ENCODE measurements at regions not wholly inside any gene's neighbourhood (a gene's known extent, or its start where the extent isn't known, plus 50 kb on each side); places are given as distances from the start of the nearest gene placed in this dataset.

DNA sequence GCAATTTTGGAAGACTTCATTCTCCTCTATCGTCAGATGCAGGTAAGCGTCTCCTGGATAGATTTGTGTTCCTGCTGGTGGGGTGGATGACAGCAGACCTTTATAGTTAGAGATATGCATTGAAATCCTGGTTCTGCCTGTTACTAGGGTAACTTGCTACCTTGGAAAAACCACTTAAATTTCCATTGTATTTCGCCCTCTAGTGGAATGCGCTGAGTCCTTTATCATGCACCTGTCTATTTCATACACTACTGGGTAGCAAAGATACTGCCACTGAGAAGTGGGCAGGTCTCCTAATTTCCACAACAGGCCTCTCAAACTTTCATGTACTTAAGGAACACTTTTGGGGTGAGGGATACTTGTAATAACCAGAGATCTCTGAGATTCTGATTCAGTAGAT, 209.5 kb upstream of the SUCLG2 start:
- no peak overlapping the region for H3K9ac ChIP-seq (ENCODE audit: extremely low read depth, low read length, poor library complexity, severe bottlenecking)
- 64% methylated on average over 4 of the region's 4 CpGs; no CpG with 5 or more reads in 1 of the 2 experiments for WGBS, 2 experiments (ENCODE audit: insufficient coverage in 1 of 2, insufficient read length in 1 of 2)

DNA sequence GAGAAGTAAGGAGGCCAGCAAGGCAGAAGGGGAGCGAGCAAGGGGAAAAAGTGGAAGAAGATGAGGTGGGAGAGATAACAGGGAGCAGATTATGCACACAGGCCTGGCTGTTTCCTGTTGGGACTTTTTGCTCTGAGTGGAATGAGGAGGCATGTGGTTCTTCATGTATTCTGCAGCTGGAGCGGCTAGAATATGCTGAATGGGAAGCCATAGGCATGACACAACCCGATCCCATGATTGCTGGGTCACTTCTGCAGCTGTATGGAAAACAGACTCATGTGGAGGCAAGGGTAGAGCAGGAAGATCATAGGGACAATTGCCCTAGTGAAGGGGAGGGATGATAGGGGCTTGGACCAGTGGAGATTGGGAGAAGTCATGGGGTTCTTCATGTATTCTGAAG, 206.0 kb upstream of the SUCLG2 start:
- Mint-ChIP-seq H3K4me3 (no peak overlapping the region), H3K27me3 (ENCODE audit: insufficient read depth) (no peaks in the 10 kb centered on the region), H3K36me3 (ENCODE audit: low read depth) (no peaks in the 10 kb centered on the region), H3K27ac (no peak overlapping the region), H3K4me1 (no peaks in the 10 kb centered on the region), H3K9me3 (no peaks in the 10 kb centered on the region)
- Histone ChIP-seq H3K9ac (ENCODE audit: extremely low read depth, low read length, poor library complexity, severe bottlenecking) (no peak overlapping the region), H3K4me1 (ENCODE audit: control insufficient read depth, insufficient read depth, low read length) (no peaks in the 10 kb centered on the region), H3K36me3 (ENCODE audit: control insufficient read depth, insufficient read depth, low read length) (no peaks in the 10 kb centered on the region), H3K27ac (ENCODE audit: low read depth, low read length) (no peak overlapping the region), H3K27me3 (ENCODE audit: control insufficient read depth, insufficient read depth, low read length, poor library complexity, severe bottlenecking) (no peaks in the 10 kb centered on the region), H3K4me3 (ENCODE audit: low read length) (no peak overlapping the region), H3K9me3 (ENCODE audit: control insufficient read depth, low read length) (no peaks in the 10 kb centered on the region)
- TF ChIP-seq CTCF (conservative IDR thresholded peaks at IDR 0.05) = no peak
- WGBS, 2 experiments (ENCODE audit: insufficient coverage in 1 of 2, insufficient read length in 1 of 2) = 90 to 97% methylated on average over 3 of the region's 3 CpGs
- DNase-seq = no peak

More for the DNA sequence above, 209.5 kb upstream of the SUCLG2 start:
- Histone ChIP-seq H3K36me3 (ENCODE audit: control insufficient read depth, insufficient read depth, low read length) (no peaks in the 10 kb centered on the region), H3K9me3 (ENCODE audit: control insufficient read depth, low read length) (no peaks in the 10 kb centered on the region), H3K4me3 (ENCODE audit: low read length) (no peak overlapping the region), H3K27ac (ENCODE audit: low read depth, low read length) (no peak overlapping the region), H3K4me1 (ENCODE audit: control insufficient read depth, insufficient read depth, low read length) (no peaks in the 10 kb centered on the region), H3K27me3 (ENCODE audit: control insufficient read depth, insufficient read depth, low read length, poor library complexity, severe bottlenecking) (no peaks in the 10 kb centered on the region)
- H3K27me3 Mint-ChIP-seq (ENCODE audit: insufficient read depth) = no peaks in the 10 kb centered on the region
- H3K9me3 Mint-ChIP-seq = no peaks in the 10 kb centered on the region
- H3K4me3 Mint-ChIP-seq = no peak overlapping the region
- H3K36me3 Mint-ChIP-seq (ENCODE audit: low read depth) = no peaks in the 10 kb centered on the region
- TF ChIP-seq CTCF (conservative IDR thresholded peaks at IDR 0.05) = peak; percentile 80
- DNase-seq = peak; percentile 56
- H3K27ac Mint-ChIP-seq = no peak overlapping the region
- H3K4me1 Mint-ChIP-seq = no peaks in the 10 kb centered on the region

DNA sequence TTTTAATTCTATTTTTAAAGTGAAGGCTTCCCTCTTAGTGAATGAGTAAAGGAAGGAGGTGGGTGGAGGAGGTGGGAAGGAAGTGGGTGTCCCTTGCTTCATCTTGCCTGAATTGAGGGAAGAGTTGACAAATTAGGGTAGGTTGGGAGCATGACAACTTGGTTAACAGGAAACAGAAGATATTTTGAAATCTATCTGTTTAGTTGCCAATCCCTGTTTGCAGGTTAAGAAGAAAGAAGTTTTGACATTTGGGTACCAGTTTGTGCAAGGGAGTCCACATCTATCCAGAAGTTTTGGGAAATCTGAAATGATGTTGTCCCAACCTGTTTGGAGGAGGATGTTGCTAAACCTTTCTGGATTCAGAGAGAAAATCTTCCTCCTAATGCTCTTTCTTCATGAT, 204.1 kb upstream of the SUCLG2 start:
- Mint-ChIP-seq H3K4me1 (no peaks in the 10 kb centered on the region), H3K27ac (no peak overlapping the region), H3K9me3 (no peaks in the 10 kb centered on the region), H3K36me3 (ENCODE audit: low read depth) (no peaks in the 10 kb centered on the region), H3K27me3 (ENCODE audit: insufficient read depth) (no peaks in the 10 kb centered on the region), H3K4me3 (no peak overlapping the region)
- H3K9ac ChIP-seq (ENCODE audit: extremely low read depth, low read length, poor library complexity, severe bottlenecking) = no peak overlapping the region
- H3K4me1 ChIP-seq (ENCODE audit: control insufficient read depth, insufficient read depth, low read length) = no peaks in the 10 kb centered on the region
- no peak for TF ChIP-seq CTCF (conservative IDR thresholded peaks at IDR 0.05)
- H3K4me3 ChIP-seq (ENCODE audit: low read length) = no peak overlapping the region
- H3K9me3 ChIP-seq (ENCODE audit: control insufficient read depth, low read length) = no peaks in the 10 kb centered on the region
- H3K27ac ChIP-seq (ENCODE audit: low read depth, low read length) = no peak overlapping the region
- H3K27me3 ChIP-seq (ENCODE audit: control insufficient read depth, insufficient read depth, low read length, poor library complexity, severe bottlenecking) = no peaks in the 10 kb centered on the region
- no peaks in the 10 kb centered on the region for H3K36me3 ChIP-seq (ENCODE audit: control insufficient read depth, insufficient read depth, low read length)
- no peak for DNase-seq

All from endodermal cell (in vitro differentiated cells).